Astrocyte of the cerebellum (primary cell): ENCODE measurements at regions not wholly inside any gene's neighbourhood (a gene's known extent, or its start where the extent isn't known, plus 50 kb on each side); places are given as distances from the start of the nearest gene placed in this dataset.

Source experiments
- DNase-seq: peaks from one replicate; pipeline ENCODE4 v3.0.0-alpha.2; 2011; ENCODE audit warnings: low read depth
- H3K4me3 ChIP-seq: 2 replicates; pipeline ENCODE4 v1.5.1; 2011; ENCODE audit warnings: mild to moderate bottlenecking, low read depth, low read length, moderate library complexity
- CTCF ChIP-seq: IDR thresholded peaks from 2 replicates; pipeline ENCODE4 v1.5.1; 2012; ENCODE audit warnings: low read length, low read depth, moderate library complexity, mild to moderate bottlenecking; ENCODE audit errors: missing control alignments
- in situ Hi-C: cut with HindIII; loops from 2 replicates; pipeline ENCODE4 v1.10.0; 2017; ENCODE audit warnings: low sequenced_read_pairs

- in situ Hi-C loops: no loop called here
- DNase-seq: no peak
- no peak overlapping the region for H3K4me3 ChIP-seq
- no peak for TF ChIP-seq CTCF
These were observed 254.2 kb downstream of the C12orf50 start for GRCh38 chr12:87775051-87775450.

DNA sequence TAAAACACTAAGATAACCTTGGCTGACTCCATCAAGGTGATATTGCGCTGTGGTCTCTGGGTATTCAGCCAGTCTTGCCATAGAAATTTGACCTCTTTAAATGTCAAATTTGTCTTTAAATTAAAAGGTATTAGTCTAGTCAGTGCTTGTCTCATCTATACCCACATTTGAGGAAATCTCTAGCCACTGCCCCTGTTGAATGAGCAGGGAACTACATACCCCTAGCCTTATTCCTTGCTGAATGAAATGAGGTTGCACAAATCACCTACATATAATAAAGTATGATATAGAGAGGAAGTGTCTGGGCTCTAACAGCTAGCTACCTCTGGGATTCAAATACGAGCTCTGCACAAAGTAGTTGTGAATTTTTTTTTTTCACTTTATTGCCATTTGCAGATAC, 256.8 kb downstream of the C12orf50 start:
- no peak overlapping the region for H3K4me3 ChIP-seq
- in situ Hi-C loops: no loop called here
- TF ChIP-seq CTCF: no peak
- DNase-seq: no peak

DNA sequence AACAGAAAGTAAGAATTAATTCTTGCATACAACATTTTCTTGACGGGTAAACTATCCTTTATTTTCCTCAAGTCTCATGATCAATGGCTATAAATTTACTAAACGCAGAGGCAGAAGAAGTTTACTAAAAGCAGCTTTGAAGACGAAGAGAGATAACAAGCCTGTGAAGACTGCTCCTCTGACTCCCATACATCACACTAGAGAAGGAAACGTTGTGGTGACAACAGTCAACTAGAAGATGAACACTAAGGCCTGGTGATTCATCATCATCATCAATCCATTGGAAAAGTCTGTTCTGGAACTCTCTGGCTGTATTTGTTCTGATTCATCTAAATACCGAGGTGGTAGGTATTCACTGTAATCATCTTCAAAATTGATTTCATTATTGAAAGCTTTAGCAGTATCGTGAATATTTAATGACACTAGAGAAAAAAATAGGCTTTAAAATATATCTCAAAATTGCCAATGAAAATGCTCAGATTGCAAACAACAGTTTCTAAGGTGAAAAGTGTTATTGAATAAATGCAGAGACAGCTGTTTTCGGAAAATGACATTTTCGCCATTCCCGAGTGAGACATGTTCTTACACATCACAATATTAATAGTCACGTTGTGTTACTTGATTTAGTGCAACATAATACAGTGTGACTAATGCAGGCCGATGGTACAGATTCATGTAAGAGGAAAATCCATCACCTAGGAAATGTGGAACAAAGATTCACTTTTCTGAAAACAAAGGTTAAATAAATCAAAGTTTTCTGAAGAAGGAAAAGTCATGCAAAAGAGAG, 260.5 kb downstream of the C12orf50 start:
- TF ChIP-seq CTCF: no peak
- in situ Hi-C loops: no loop called here
- no peak for DNase-seq
- H3K4me3 ChIP-seq: no peak overlapping the region

GRCh38 chr12:87766044-87766443, 263.2 kb downstream of the C12orf50 start:
- no peak for TF ChIP-seq CTCF
- H3K4me3 ChIP-seq: no peak overlapping the region
- in situ Hi-C loops: no loop called here
- no peak for DNase-seq

DNA sequence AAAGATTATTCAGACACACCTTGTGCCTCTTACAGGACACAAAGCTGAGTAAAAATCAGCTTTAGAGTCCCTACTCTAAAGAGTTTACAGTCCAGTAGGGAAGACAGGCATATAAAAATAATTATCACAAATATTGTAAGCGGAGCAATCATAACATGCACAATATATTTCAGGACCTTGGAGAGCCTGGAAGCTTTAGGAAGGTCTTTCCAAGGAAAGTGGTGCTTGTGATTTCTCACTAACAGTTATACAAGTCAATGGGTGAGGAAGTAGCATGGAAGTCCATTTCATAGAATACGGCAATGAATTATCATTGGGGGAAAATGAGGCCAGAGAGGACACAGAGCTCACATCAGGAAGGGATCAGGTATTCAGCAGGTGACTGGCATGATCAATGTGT, 268.3 kb downstream of the C12orf50 start:
- no peak for TF ChIP-seq CTCF

DNA sequence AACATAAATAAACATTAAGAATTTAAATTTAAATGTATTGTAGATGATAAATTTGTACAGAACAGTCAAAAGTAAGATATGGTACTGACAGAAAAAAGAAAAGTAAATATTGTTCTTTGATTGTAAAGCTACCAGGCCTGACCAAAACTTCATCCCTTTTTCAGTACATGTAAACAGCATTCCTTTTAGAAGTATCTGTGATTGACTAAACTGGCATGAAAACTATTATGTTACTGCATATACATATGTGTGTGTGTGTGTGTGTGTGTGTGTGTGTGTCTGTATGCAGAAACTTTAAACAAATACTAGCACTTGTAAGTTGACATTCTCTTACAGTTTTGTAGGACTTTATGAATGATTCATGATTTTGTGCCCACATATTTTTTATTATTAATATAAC, 270.9 kb downstream of the C12orf50 start:
- DNase-seq: no peak
- in situ Hi-C loops: no loop called here
- TF ChIP-seq CTCF: no peak
- no peak overlapping the region for H3K4me3 ChIP-seq

More for the DNA sequence above, 268.3 kb downstream of the C12orf50 start:
- no peak overlapping the region for H3K4me3 ChIP-seq
- DNase-seq: no peak
- in situ Hi-C loops: no loop called here
